K562 (cell line): ENCODE measurements at regions not wholly inside any gene's neighbourhood (a gene's known extent, or its start where the extent isn't known, plus 50 kb on each side); places are given as distances from the start of the nearest gene placed in this dataset.

Experiments
- ATAC-seq: fragments of 200-7000 bp; cut with Tn5 transposase; 3 replicates; pipeline ENCODE4 v1.9.1; 2020; ENCODE audit warnings: moderate library complexity
- BruUV-seq: library from RNA; stranded (reverse); fragments of 400-500 nt; replicated peaks from 2 replicates; lab custom pipeline; 2021; lab: Mats Ljungman, UMichigan
- CTCF ChIA-PET: fragments of 300-600 bp; formaldehyde crosslinking; extraction: SDS; loops from one replicate; lab custom pipeline; 2021; ENCODE audit warnings: low intra/inter-chr PET ratio; lab: Yijun Ruan, JAX
- POLR2A ChIA-PET: fragments of 300-600, 350-650 bp; sonication (Branson Sonifier 250); formaldehyde crosslinking; extraction: SDS; loops from one replicate; lab custom pipeline; 2021; ENCODE audit warnings: antibody characterized with exemption, inconsistent platforms; lab: Yijun Ruan, JAX
- DNase-seq, 4 experiments: peaks; one replicate each; pipeline versions ENCODE4 v3.0.0 to v3.0.0-alpha.2; 2011 to 2018; ENCODE audit warnings: low spot score in 3 of 4, mixed read lengths in 3 of 4; ENCODE audit errors: extremely low read depth in 1 of 4
- FAIRE-seq: peaks from 2 replicates; lab custom pipeline; 2011; peaks lifted over from hg19 to GRCh38; lab: Jason Lieb, UNC
- H2AFZ ChIP-seq: 2 replicates; pipeline ENCODE4 v1.6.0; 2011; ENCODE audit warnings: low read depth, low read length, control low read depth, inconsistent platforms
- H3K27ac ChIP-seq: fragments of 200-600 bp; 3 replicates; pipeline ENCODE4 v1.8.0; 2011; ENCODE audit warnings: low read depth, mild to moderate bottlenecking, control low read depth, inconsistent platforms, low read length, moderate library complexity, mixed read lengths; ENCODE audit errors: extremely low read depth
- H3K27me3 ChIP-seq, 2 experiments: fragments of 300-600 bp in 1 of 2; 2 replicates in 1 of 2; 3 replicates in 1 of 2; pipeline versions ENCODE4 v1.6.0 to v1.8.0; 2011; ENCODE audit warnings: inconsistent platforms in 2 of 2, low read length in 2 of 2, mild to moderate bottlenecking in 1 of 2, mixed read lengths in 1 of 2, moderate library complexity in 1 of 2; ENCODE audit not compliant: control insufficient read depth in 2 of 2, insufficient read depth in 2 of 2
- H3K36me3 ChIP-seq: fragments of 300-600 bp; 3 replicates; pipeline ENCODE4 v1.8.0; 2011; ENCODE audit warnings: mild to moderate bottlenecking, low read length, inconsistent platforms; ENCODE audit not compliant: control insufficient read depth, insufficient read depth
- H3K4me1 ChIP-seq, 2 experiments: fragments of 200-600 bp in 1 of 2; replicated peaks in 1 of 2; 2 replicates in 1 of 2; 3 replicates in 1 of 2; pipeline versions ENCODE4 v1.5.1 to v1.8.0; 2011; ENCODE audit warnings: inconsistent platforms in 2 of 2, low read length in 2 of 2, mild to moderate bottlenecking in 1 of 2, mixed read lengths in 1 of 2, moderate library complexity in 1 of 2; ENCODE audit not compliant: control insufficient read depth in 2 of 2, insufficient read depth in 2 of 2
- H3K4me2 ChIP-seq: 2 replicates; pipeline ENCODE4 v1.6.1; 2011; ENCODE audit warnings: low read length, control low read depth, inconsistent platforms, mixed read lengths; ENCODE audit not compliant: insufficient read depth
- H3K4me3 ChIP-seq: fragments of 200-600 bp; sonication (generic), shearing (Covaris generic); 2 replicates; pipeline ENCODE4 v1.5.1; 2016; ENCODE audit warnings: control low read depth, inconsistent platforms
- H3K79me2 ChIP-seq: fragments of 200-600 bp; 3 replicates; pipeline ENCODE4 v1.8.0; 2011; ENCODE audit warnings: low read length, inconsistent platforms; ENCODE audit not compliant: control insufficient read depth, insufficient read depth
- H3K9ac ChIP-seq, 2 experiments: 2 replicates each; pipeline versions ENCODE4 v1.6.0 to v1.6.1; 2011; ENCODE audit warnings: low read depth in 2 of 2, low read length in 2 of 2, control low read depth in 1 of 2, inconsistent platforms in 1 of 2, mild to moderate bottlenecking in 1 of 2, mixed read lengths in 1 of 2; ENCODE audit not compliant: insufficient read depth in 1 of 2
- H3K9me1 ChIP-seq: one replicate; pipeline ENCODE4 v1.6.0; 2011; ENCODE audit warnings: inconsistent platforms, mild to moderate bottlenecking, low read length, moderate library complexity; ENCODE audit not compliant: control insufficient read depth, insufficient read depth
- H3K9me3 ChIP-seq: replicated peaks from 2 replicates; pipeline ENCODE4 v1.5.1; 2011; ENCODE audit warnings: low read depth, low read length, inconsistent platforms; ENCODE audit not compliant: control insufficient read depth, insufficient read depth
- H4K20me1 ChIP-seq: replicated peaks from 2 replicates; pipeline ENCODE4 v1.6.1; 2011; ENCODE audit warnings: low read length, inconsistent platforms, mixed read lengths; ENCODE audit not compliant: control insufficient read depth, insufficient read depth
- HNRNPL ChIP-seq: fragments of 200-400 bp; formaldehyde crosslinking; IDR thresholded peaks from 2 replicates; pipeline ENCODE4 v1.6.1; 2017; ENCODE audit warnings: low read depth, mild to moderate bottlenecking, low read length
- MAFK ChIP-seq: IDR thresholded peaks from 2 replicates; pipeline ENCODE4 v1.6.1; 2011; ENCODE audit warnings: low read length, improper control_type of control experiment
- MLX ChIP-seq, 2 experiments: fragments of 450-650 bp in 1 of 2; sonication (generic) in 1 of 2; formaldehyde crosslinking; conservative IDR thresholded peaks; 2 replicates each; pipeline versions ENCODE4 v1.4.0 to v1.8.1; 2020 to 2022; ENCODE audit warnings: mild to moderate bottlenecking in 1 of 2, missing genetic modification reagents in 1 of 2
- NCOR1 ChIP-seq: fragments of 450-650 bp; IDR thresholded peaks from 2 replicates; pipeline ENCODE4 v1.6.1; 2016; ENCODE audit warnings: mild to moderate bottlenecking, moderate library complexity
- NR3C1 ChIP-seq: sonication (generic); formaldehyde crosslinking; IDR thresholded peaks from 2 replicates; pipeline ENCODE4 v1.8.1; 2022; ENCODE audit warnings: missing genetic modification reagents
- POLR2B ChIP-seq: fragments of 450-650 bp; IDR thresholded peaks from 2 replicates; pipeline ENCODE4 v1.6.1; 2018; ENCODE audit warnings: low read depth; ENCODE audit not compliant: partially characterized antibody
- ZNF165 ChIP-seq: fragments of 250-450 bp; sonication (Bioruptor Pico); IDR thresholded peaks from 2 replicates; pipeline ENCODE4 v1.4.0; 2020; ENCODE audit warnings: borderline replicate concordance
- ZNF696 ChIP-seq: fragments of 250-450 bp; sonication (Bioruptor Pico); conservative IDR thresholded peaks from 2 replicates; pipeline ENCODE4 v1.4.0; 2020; ENCODE audit warnings: mild to moderate bottlenecking, moderate library complexity
- whole genome bisulfite sequencing: fragments of 100-300 bp; shearing (Covaris generic); methylation state at CpG from one replicate; pipeline ENCODE4 v1.1.6; 2016; ENCODE audit warnings: low coverage, mixed read lengths; ENCODE audit not compliant: insufficient coverage; ENCODE audit errors: missing lambda C conversion rate; 5-methylcytosine and 5-hydroxymethylcytosine counted together
- in situ Hi-C: fragments of 300-500 bp; cut with MboI; formaldehyde crosslinking; loops from 4 replicates; pipeline ENCODE4 v1.15.0; 2018; ENCODE audit warnings: inconsistent platforms, mixed read lengths
- intact Hi-C: fragments of 100-400 bp; cut with micrococcal nuclease; formaldehyde crosslinking; loops from 2 replicates; pipeline ENCODE4 v1.14.2; 2022

- DNase-seq (no peak), FAIRE-seq (no peak), ATAC-seq (no peak)
- Histone ChIP-seq H3K4me1 (peaks cover 0 to 7% of the 10 kb centered on the region in 2 experiments; a peak in 2 of 5 replicates), H3K4me3 (no peak overlapping the region), H3K9me1 (no peaks in the 10 kb centered on the region), H3K27me3 (peaks cover 0 to 2% of the 10 kb centered on the region in 2 experiments; a peak in 1 of 5 replicates), H3K9me3 (no peaks in the 10 kb centered on the region), H3K36me3 (no peaks in the 10 kb centered on the region), H3K9ac (no peak overlapping the region), H4K20me1 (no peaks in the 10 kb centered on the region), H3K79me2 (no peaks in the 10 kb centered on the region), H2AFZ (no peak overlapping the region), H3K4me2 (no peak overlapping the region), H3K27ac (no peak overlapping the region)
- 0% methylated on average over 7 of the region's 7 CpGs for WGBS
- ChIA-PET CTCF (no interaction called here), POLR2A (no interaction called here)
- intact Hi-C loops: no loop called here
- BruUV-seq: no TSS peak
- in situ Hi-C loops: no loop called here
- TF ChIP-seq NR3C1 (CRISPR knock-in tag) (no peak), MAFK (no peak), ZNF696 (CRISPR knock-in tag) (no peak), ZNF165 (CRISPR knock-in tag) (no peak), MLX (CRISPR knock-in tag; conservative IDR thresholded peaks at IDR 0.05) (no peak), POLR2B (no peak), NCOR1 (no peak), HNRNPL (no peak)
- TF ChIP-seq, all 486 proteins: peak for 0
These were observed 155.9 kb downstream of the BARHL2 start for GRCh38 chr1:90561103-90561783.
